ENCODE measurements at regions not wholly inside any gene's neighbourhood (a gene's known extent, or its start where the extent isn't known, plus 50 kb on each side); places are given as distances from the start of the nearest gene placed in this dataset.

DNA sequence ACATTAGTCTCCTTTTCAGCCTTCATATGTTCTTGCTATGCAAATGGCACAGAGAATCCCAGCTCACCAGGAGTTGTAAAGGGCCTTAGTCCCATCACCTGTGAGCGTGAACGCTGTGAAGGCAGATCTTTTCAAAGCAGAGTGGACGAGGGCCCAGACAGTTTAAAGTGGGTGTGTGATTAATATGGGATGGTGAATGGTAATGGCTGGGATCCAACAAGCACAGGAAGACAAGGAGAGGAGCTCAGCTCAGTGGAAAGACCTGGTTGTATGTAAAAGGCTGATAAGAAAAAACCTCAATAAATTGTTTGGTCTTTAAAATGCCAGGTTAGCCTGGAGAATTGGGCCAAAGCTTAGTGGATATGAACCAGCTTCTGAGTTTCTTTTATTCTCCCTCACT lies 326.2 kb downstream of the NYAP2 start:
- ATAC-seq (replicated peaks) = no peak
- Mint-ChIP-seq H3K4me3 (no peak overlapping the region), H3K36me3 (ENCODE audit: insufficient read depth) (peaks cover 3% of the 10 kb centered on the region), H3K9me3 (no peaks in the 10 kb centered on the region), H3K4me1 (ENCODE audit: low read depth in 2 of 2) (no peaks in the 10 kb centered on the region), H3K27ac (no peak overlapping the region), H3K27me3 (no peaks in the 10 kb centered on the region)
- no peak for DNase-seq

All from effector memory CD8-positive, alpha-beta T cell (primary cell).